Endothelial cell of umbilical vein (primary cell): ENCODE measurements at regions not wholly inside any gene's neighbourhood (a gene's known extent, or its start where the extent isn't known, plus 50 kb on each side); places are given as distances from the start of the nearest gene placed in this dataset.

Experiments
- BruUV-seq: library from RNA; stranded (reverse); fragments of 400-500 nt; replicated peaks from 2 replicates; lab custom pipeline; 2021; lab: Mats Ljungman, UMichigan
- CTCF ChIA-PET: fragments of 300-600, 350-600 bp; sonication (Branson Sonifier 250); formaldehyde crosslinking; loops from one replicate; lab custom pipeline; 2021; ENCODE audit warnings: antibody characterized with exemption, inconsistent platforms; lab: Charles Lee
- POLR2A ChIA-PET: fragments of 300-600, 350-600 bp; sonication (Branson Sonifier 250); formaldehyde crosslinking; loops from one replicate; lab custom pipeline; 2021; ENCODE audit warnings: antibody characterized with exemption, inconsistent platforms; lab: Charles Lee
- DNase-seq: peaks from one replicate; pipeline ENCODE4 v3.0.0-alpha.2; 2011; ENCODE audit warnings: low read depth, low spot score
- FAIRE-seq: peaks from 2 replicates; lab custom pipeline; 2011; peaks lifted over from hg19 to GRCh38; lab: Jason Lieb, UNC
- H2AFZ ChIP-seq: 2 replicates; pipeline ENCODE4 v1.6.0; 2012; ENCODE audit warnings: low read depth, low read length, control low read depth, inconsistent platforms
- H3K27ac ChIP-seq: 2 replicates; pipeline ENCODE4 v1.5.1; 2011; ENCODE audit warnings: low read depth, mild to moderate bottlenecking, control low read depth, low read length, moderate library complexity; ENCODE audit not compliant: insufficient read depth
- H3K27me3 ChIP-seq, 2 experiments: 2 replicates each; pipeline versions ENCODE4 v1.6.0 to v1.6.1; 2011; ENCODE audit warnings: low read length in 2 of 2, mixed read lengths in 1 of 2; ENCODE audit not compliant: control insufficient read depth in 2 of 2, insufficient read depth in 2 of 2
- H3K36me3 ChIP-seq, 2 experiments: 2 replicates in 1 of 2; 3 replicates in 1 of 2; pipeline ENCODE4 v1.5.1; 2011; ENCODE audit warnings: low read length in 2 of 2, mild to moderate bottlenecking in 1 of 2, moderate library complexity in 1 of 2; ENCODE audit not compliant: control insufficient read depth in 2 of 2, insufficient read depth in 2 of 2; ENCODE audit errors: extremely low read depth in 1 of 2
- H3K4me1 ChIP-seq: 3 replicates; pipeline ENCODE4 v1.5.1; 2011; ENCODE audit warnings: mild to moderate bottlenecking, low read length; ENCODE audit not compliant: control insufficient read depth, insufficient read depth; ENCODE audit errors: extremely low read depth
- H3K4me2 ChIP-seq: 2 replicates; pipeline ENCODE4 v1.6.1; 2011; ENCODE audit warnings: low read length, control low read depth, mixed read lengths; ENCODE audit not compliant: insufficient read depth
- H3K4me3 ChIP-seq, 3 experiments: fragments of 200-600 bp in 1 of 3; sonication (generic), shearing (Covaris generic) in 1 of 3; replicated peaks in 1 of 3; 2 replicates each; pipeline ENCODE4 v1.5.1; 2011 to 2016; ENCODE audit warnings: control low read depth in 3 of 3, low read length in 3 of 3, mild to moderate bottlenecking in 2 of 3, inconsistent platforms in 1 of 3, low read depth in 1 of 3, moderate library complexity in 1 of 3; ENCODE audit not compliant: insufficient read depth in 1 of 3
- H3K79me2 ChIP-seq: 2 replicates; pipeline ENCODE4 v1.6.0; 2012; ENCODE audit warnings: low read length, inconsistent platforms; ENCODE audit not compliant: control insufficient read depth, insufficient read depth
- H3K9ac ChIP-seq: replicated peaks from 2 replicates; pipeline ENCODE3; 2011; ENCODE audit warnings: low read length, control low read depth; ENCODE audit not compliant: insufficient read depth; ENCODE audit errors: extremely low read depth
- H3K9me1 ChIP-seq: replicated peaks from 3 replicates; pipeline ENCODE4 v1.6.0; 2011; ENCODE audit warnings: mild to moderate bottlenecking, low read length; ENCODE audit not compliant: control insufficient read depth, insufficient read depth; ENCODE audit errors: extremely low read depth
- H3K9me3 ChIP-seq: replicated peaks from 2 replicates; pipeline ENCODE4 v1.5.1; 2012; ENCODE audit warnings: low read length, inconsistent platforms; ENCODE audit not compliant: control insufficient read depth, insufficient read depth
- H4K20me1 ChIP-seq: replicated peaks from 2 replicates; pipeline ENCODE3; 2011; ENCODE audit warnings: mild to moderate bottlenecking, low read length; ENCODE audit not compliant: control insufficient read depth, insufficient read depth; ENCODE audit errors: extremely low read depth
- CTCF ChIP-seq, 2 donors: IDR thresholded peaks; 1 replicate in 1 of 2; 2 replicates in 1 of 2; pipeline ENCODE4 v1.5.1; 2011; ENCODE audit warnings: low read length in 2 of 2, mild to moderate bottlenecking in 2 of 2, moderate library complexity in 2 of 2, control low read depth in 1 of 2, inconsistent platforms in 1 of 2, low read depth in 1 of 2; ENCODE audit not compliant: insufficient read depth in 1 of 2; ENCODE audit errors: extremely low read depth in 1 of 2
- EZH2 ChIP-seq: IDR thresholded peaks from 2 replicates; pipeline ENCODE4 v1.6.1; 2012; ENCODE audit warnings: borderline replicate concordance, low read depth, mild to moderate bottlenecking, moderate library complexity, low read length, inconsistent platforms; ENCODE audit not compliant: severe bottlenecking
- FOS ChIP-seq: IDR thresholded peaks from 2 replicates; pipeline ENCODE4 v1.6.1; 2011; ENCODE audit warnings: mild to moderate bottlenecking, low read length, moderate library complexity, borderline replicate concordance; ENCODE audit not compliant: insufficient read depth
- GATA2 ChIP-seq: IDR thresholded peaks from 2 replicates; pipeline ENCODE4 v1.7.0; 2011; ENCODE audit warnings: low read depth, mild to moderate bottlenecking, moderate library complexity, mixed read lengths, low read length; ENCODE audit not compliant: insufficient read length, insufficient read depth
- JUN ChIP-seq: IDR thresholded peaks from 2 replicates; pipeline ENCODE4 v1.6.1; 2011; ENCODE audit warnings: borderline replicate concordance, low read depth; ENCODE audit not compliant: insufficient read length, insufficient read depth
- MAX ChIP-seq: IDR thresholded peaks from 2 replicates; pipeline ENCODE4 v1.6.1; 2011; ENCODE audit not compliant: insufficient read depth, insufficient read length
- MYC ChIP-seq: IDR thresholded peaks from one replicate; pipeline ENCODE4 v1.6.1; 2011; ENCODE audit warnings: mild to moderate bottlenecking, low read depth, low read length
- POLR2A ChIP-seq: IDR thresholded peaks from 2 replicates; pipeline ENCODE4 v1.6.1; 2012; ENCODE audit warnings: low read depth, mild to moderate bottlenecking, control low read depth, low read length
- POLR2AphosphoS5 ChIP-seq: IDR thresholded peaks from 2 replicates; pipeline ENCODE4 v1.6.1; 2012; ENCODE audit warnings: low read depth, mild to moderate bottlenecking, control low read depth, low read length, moderate library complexity; ENCODE audit not compliant: insufficient read depth
- dilution Hi-C: fragments of 300-500 bp; cut with MboI; formaldehyde crosslinking; loops from one replicate; pipeline ENCODE4 v1.15.0; 2019; ENCODE audit warnings: low sequenced_read_pairs; ENCODE audit not compliant: extremely low pct_ligation_motif_present
- intact Hi-C: fragments of 100-400 bp; cut with micrococcal nuclease; formaldehyde crosslinking; loops from one replicate; pipeline ENCODE4 v1.10.0; 2022

GRCh38 chr3:158012901-158013300, 93.3 kb downstream of the SHOX2 start:
- POLR2A ChIA-PET = no interaction called here
- Histone ChIP-seq H3K4me1 (no peaks in the 10 kb centered on the region), H3K36me3 (no peaks in the 10 kb centered on the region), H3K9ac (no peak overlapping the region), H3K4me3 (no peak overlapping the region), H3K79me2 (no peaks in the 10 kb centered on the region), H4K20me1 (no peaks in the 10 kb centered on the region), H2AFZ (no peak overlapping the region), H3K4me2 (no peak overlapping the region), H3K9me1 (no peaks in the 10 kb centered on the region), H3K9me3 (no peaks in the 10 kb centered on the region), H3K27me3 (no peaks in the 10 kb centered on the region), H3K27ac (no peak overlapping the region)
- no peak for DNase-seq
- BruUV-seq = no TSS peak
- no peak for TF ChIP-seq GATA2
- no peak for TF ChIP-seq POLR2AphosphoS5
- TF ChIP-seq MAX = no peak
- no peak for TF ChIP-seq MYC
- no peak for TF ChIP-seq CTCF (IDR thresholded peaks at IDR 0.05; ENCODE audit: extremely low read depth in 1 of 2, insufficient read depth in 1 of 2, low read depth in 1 of 2, low read length in 2 of 2)
- TF ChIP-seq JUN = no peak
- no peak for TF ChIP-seq POLR2A
- TF ChIP-seq EZH2 = no peak
- no peak for TF ChIP-seq FOS
- dilution Hi-C loops (no loop called here), intact Hi-C loops (no loop called here)
- no peak for FAIRE-seq
- CTCF ChIA-PET = no interaction called here
